Endothelial cell of umbilical vein (primary cell): ENCODE measurements at regions not wholly inside any gene's neighbourhood (a gene's known extent, or its start where the extent isn't known, plus 50 kb on each side); places are given as distances from the start of the nearest gene placed in this dataset.

ENCODE experiments used
- BruUV-seq: library from RNA; stranded (reverse); fragments of 400-500 nt; replicated peaks from 2 replicates; lab custom pipeline; 2021; lab: Mats Ljungman, UMichigan
- CTCF ChIA-PET: fragments of 300-600, 350-600 bp; sonication (Branson Sonifier 250); formaldehyde crosslinking; loops from one replicate; lab custom pipeline; 2021; ENCODE audit warnings: antibody characterized with exemption, inconsistent platforms; lab: Charles Lee
- POLR2A ChIA-PET: fragments of 300-600, 350-600 bp; sonication (Branson Sonifier 250); formaldehyde crosslinking; loops from one replicate; lab custom pipeline; 2021; ENCODE audit warnings: antibody characterized with exemption, inconsistent platforms; lab: Charles Lee
- DNase-seq: peaks from one replicate; pipeline ENCODE4 v3.0.0-alpha.2; 2011; ENCODE audit warnings: low read depth, low spot score
- FAIRE-seq: peaks from 2 replicates; lab custom pipeline; 2011; peaks lifted over from hg19 to GRCh38; lab: Jason Lieb, UNC
- H2AFZ ChIP-seq: 2 replicates; pipeline ENCODE4 v1.6.0; 2012; ENCODE audit warnings: low read depth, low read length, control low read depth, inconsistent platforms
- H3K27ac ChIP-seq: 2 replicates; pipeline ENCODE4 v1.5.1; 2011; ENCODE audit warnings: low read depth, mild to moderate bottlenecking, control low read depth, low read length, moderate library complexity; ENCODE audit not compliant: insufficient read depth
- H3K27me3 ChIP-seq, 2 experiments: 2 replicates each; pipeline versions ENCODE4 v1.6.0 to v1.6.1; 2011; ENCODE audit warnings: low read length in 2 of 2, mixed read lengths in 1 of 2; ENCODE audit not compliant: control insufficient read depth in 2 of 2, insufficient read depth in 2 of 2
- H3K36me3 ChIP-seq, 2 experiments: 2 replicates in 1 of 2; 3 replicates in 1 of 2; pipeline ENCODE4 v1.5.1; 2011; ENCODE audit warnings: low read length in 2 of 2, mild to moderate bottlenecking in 1 of 2, moderate library complexity in 1 of 2; ENCODE audit not compliant: control insufficient read depth in 2 of 2, insufficient read depth in 2 of 2; ENCODE audit errors: extremely low read depth in 1 of 2
- H3K4me1 ChIP-seq: 3 replicates; pipeline ENCODE4 v1.5.1; 2011; ENCODE audit warnings: mild to moderate bottlenecking, low read length; ENCODE audit not compliant: control insufficient read depth, insufficient read depth; ENCODE audit errors: extremely low read depth
- H3K4me2 ChIP-seq: 2 replicates; pipeline ENCODE4 v1.6.1; 2011; ENCODE audit warnings: low read length, control low read depth, mixed read lengths; ENCODE audit not compliant: insufficient read depth
- H3K4me3 ChIP-seq, 3 experiments: fragments of 200-600 bp in 1 of 3; sonication (generic), shearing (Covaris generic) in 1 of 3; replicated peaks in 1 of 3; 2 replicates each; pipeline ENCODE4 v1.5.1; 2011 to 2016; ENCODE audit warnings: control low read depth in 3 of 3, low read length in 3 of 3, mild to moderate bottlenecking in 2 of 3, inconsistent platforms in 1 of 3, low read depth in 1 of 3, moderate library complexity in 1 of 3; ENCODE audit not compliant: insufficient read depth in 1 of 3
- H3K79me2 ChIP-seq: 2 replicates; pipeline ENCODE4 v1.6.0; 2012; ENCODE audit warnings: low read length, inconsistent platforms; ENCODE audit not compliant: control insufficient read depth, insufficient read depth
- H3K9ac ChIP-seq: replicated peaks from 2 replicates; pipeline ENCODE3; 2011; ENCODE audit warnings: low read length, control low read depth; ENCODE audit not compliant: insufficient read depth; ENCODE audit errors: extremely low read depth
- H3K9me1 ChIP-seq: replicated peaks from 3 replicates; pipeline ENCODE4 v1.6.0; 2011; ENCODE audit warnings: mild to moderate bottlenecking, low read length; ENCODE audit not compliant: control insufficient read depth, insufficient read depth; ENCODE audit errors: extremely low read depth
- H3K9me3 ChIP-seq: replicated peaks from 2 replicates; pipeline ENCODE4 v1.5.1; 2012; ENCODE audit warnings: low read length, inconsistent platforms; ENCODE audit not compliant: control insufficient read depth, insufficient read depth
- H4K20me1 ChIP-seq: replicated peaks from 2 replicates; pipeline ENCODE3; 2011; ENCODE audit warnings: mild to moderate bottlenecking, low read length; ENCODE audit not compliant: control insufficient read depth, insufficient read depth; ENCODE audit errors: extremely low read depth
- EZH2 ChIP-seq: IDR thresholded peaks from 2 replicates; pipeline ENCODE4 v1.6.1; 2012; ENCODE audit warnings: borderline replicate concordance, low read depth, mild to moderate bottlenecking, moderate library complexity, low read length, inconsistent platforms; ENCODE audit not compliant: severe bottlenecking
- FOS ChIP-seq: IDR thresholded peaks from 2 replicates; pipeline ENCODE4 v1.6.1; 2011; ENCODE audit warnings: mild to moderate bottlenecking, low read length, moderate library complexity, borderline replicate concordance; ENCODE audit not compliant: insufficient read depth
- GATA2 ChIP-seq: IDR thresholded peaks from 2 replicates; pipeline ENCODE4 v1.7.0; 2011; ENCODE audit warnings: low read depth, mild to moderate bottlenecking, moderate library complexity, mixed read lengths, low read length; ENCODE audit not compliant: insufficient read length, insufficient read depth
- JUN ChIP-seq: IDR thresholded peaks from 2 replicates; pipeline ENCODE4 v1.6.1; 2011; ENCODE audit warnings: borderline replicate concordance, low read depth; ENCODE audit not compliant: insufficient read length, insufficient read depth
- MYC ChIP-seq: IDR thresholded peaks from one replicate; pipeline ENCODE4 v1.6.1; 2011; ENCODE audit warnings: mild to moderate bottlenecking, low read depth, low read length
- POLR2A ChIP-seq: IDR thresholded peaks from 2 replicates; pipeline ENCODE4 v1.6.1; 2012; ENCODE audit warnings: low read depth, mild to moderate bottlenecking, control low read depth, low read length
- POLR2AphosphoS5 ChIP-seq: IDR thresholded peaks from 2 replicates; pipeline ENCODE4 v1.6.1; 2012; ENCODE audit warnings: low read depth, mild to moderate bottlenecking, control low read depth, low read length, moderate library complexity; ENCODE audit not compliant: insufficient read depth
- dilution Hi-C: fragments of 300-500 bp; cut with MboI; formaldehyde crosslinking; loops from one replicate; pipeline ENCODE4 v1.15.0; 2019; ENCODE audit warnings: low sequenced_read_pairs; ENCODE audit not compliant: extremely low pct_ligation_motif_present
- intact Hi-C: fragments of 100-400 bp; cut with micrococcal nuclease; formaldehyde crosslinking; loops from one replicate; pipeline ENCODE4 v1.10.0; 2022
- TF ChIP-seq, protein P1 (sequence below), 2 donors: IDR thresholded peaks; 1 replicate in 1 of 2; 2 replicates in 1 of 2; pipeline ENCODE4 v1.5.1; 2011; ENCODE audit warnings: low read length in 2 of 2, mild to moderate bottlenecking in 2 of 2, moderate library complexity in 2 of 2, control low read depth in 1 of 2, inconsistent platforms in 1 of 2, low read depth in 1 of 2; ENCODE audit not compliant: insufficient read depth in 1 of 2; ENCODE audit errors: extremely low read depth in 1 of 2
- TF ChIP-seq, protein P2 (sequence below): IDR thresholded peaks from 2 replicates; pipeline ENCODE4 v1.6.1; 2011; ENCODE audit not compliant: insufficient read depth, insufficient read length

GRCh38 chr6:139748353-139749146, 374.1 kb upstream of the CITED2 start:
- Histone ChIP-seq H2AFZ (peak overlapping the region; percentile 14), H4K20me1 (no peaks in the 10 kb centered on the region), H3K27ac (no peak overlapping the region), H3K9me1 (no peaks in the 10 kb centered on the region), H3K4me1 (peaks cover 17% of the 10 kb centered on the region), H3K27me3 (no peaks in the 10 kb centered on the region), H3K4me2 (no peak overlapping the region), H3K4me3 (no peak overlapping the region), H3K79me2 (no peaks in the 10 kb centered on the region), H3K9ac (no peak overlapping the region), H3K9me3 (no peaks in the 10 kb centered on the region), H3K36me3 (no peaks in the 10 kb centered on the region)
- ChIA-PET POLR2A (no interaction called here), CTCF (no interaction called here)
- dilution Hi-C loops (no loop called here), intact Hi-C loops (no loop called here)
- no peak for FAIRE-seq
- BruUV-seq, result no TSS peak
- no peak for DNase-seq
- TF ChIP-seq, protein P1, sequence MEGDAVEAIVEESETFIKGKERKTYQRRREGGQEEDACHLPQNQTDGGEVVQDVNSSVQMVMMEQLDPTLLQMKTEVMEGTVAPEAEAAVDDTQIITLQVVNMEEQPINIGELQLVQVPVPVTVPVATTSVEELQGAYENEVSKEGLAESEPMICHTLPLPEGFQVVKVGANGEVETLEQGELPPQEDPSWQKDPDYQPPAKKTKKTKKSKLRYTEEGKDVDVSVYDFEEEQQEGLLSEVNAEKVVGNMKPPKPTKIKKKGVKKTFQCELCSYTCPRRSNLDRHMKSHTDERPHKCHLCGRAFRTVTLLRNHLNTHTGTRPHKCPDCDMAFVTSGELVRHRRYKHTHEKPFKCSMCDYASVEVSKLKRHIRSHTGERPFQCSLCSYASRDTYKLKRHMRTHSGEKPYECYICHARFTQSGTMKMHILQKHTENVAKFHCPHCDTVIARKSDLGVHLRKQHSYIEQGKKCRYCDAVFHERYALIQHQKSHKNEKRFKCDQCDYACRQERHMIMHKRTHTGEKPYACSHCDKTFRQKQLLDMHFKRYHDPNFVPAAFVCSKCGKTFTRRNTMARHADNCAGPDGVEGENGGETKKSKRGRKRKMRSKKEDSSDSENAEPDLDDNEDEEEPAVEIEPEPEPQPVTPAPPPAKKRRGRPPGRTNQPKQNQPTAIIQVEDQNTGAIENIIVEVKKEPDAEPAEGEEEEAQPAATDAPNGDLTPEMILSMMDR (IDR thresholded peaks at IDR 0.05; ENCODE audit: extremely low read depth in 1 of 2, insufficient read depth in 1 of 2, low read depth in 1 of 2, low read length in 2 of 2), result no peak
- TF ChIP-seq FOS (no peak), EZH2 (no peak), POLR2A (no peak), MYC (no peak), GATA2 (no peak), POLR2AphosphoS5 (no peak), JUN (no peak)
- TF ChIP-seq, protein P2, sequence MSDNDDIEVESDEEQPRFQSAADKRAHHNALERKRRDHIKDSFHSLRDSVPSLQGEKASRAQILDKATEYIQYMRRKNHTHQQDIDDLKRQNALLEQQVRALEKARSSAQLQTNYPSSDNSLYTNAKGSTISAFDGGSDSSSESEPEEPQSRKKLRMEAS, result no peak
